NCI-H2081 (cell line): ENCODE measurements at regions not wholly inside any gene's neighbourhood (a gene's known extent, or its start where the extent isn't known, plus 50 kb on each side); places are given as distances from the start of the nearest gene placed in this dataset.

Experiments used
- DNase-seq, 2 experiments: peaks; one replicate each; lab custom pipeline; 2025; lab: John Stamatoyannopoulos, UW

- DNase-seq = no peak
These were observed 169.3 kb upstream of the LRRN1 start for GRCh38 chr3:3629911-3630310.

GRCh38 chr3:3628676-3629328 is 170.4 kb upstream of the LRRN1 start:
- DNase-seq = no peak

- DNase-seq = no peak
These were observed 172.1 kb upstream of the LRRN1 start for GRCh38 chr3:3627114-3627513.

GRCh38 chr3:3625544-3626271 is 173.5 kb upstream of the LRRN1 start:
- no peak for DNase-seq

- no peak for DNase-seq
These were observed 179.4 kb upstream of the LRRN1 start for GRCh38 chr3:3619815-3620214.

GRCh38 chr3:3618623-3619022 is 180.6 kb upstream of the LRRN1 start:
- DNase-seq = no peak

- no peak for DNase-seq
These were observed 183.7 kb upstream of the LRRN1 start for GRCh38 chr3:3615533-3615932.

DNA sequence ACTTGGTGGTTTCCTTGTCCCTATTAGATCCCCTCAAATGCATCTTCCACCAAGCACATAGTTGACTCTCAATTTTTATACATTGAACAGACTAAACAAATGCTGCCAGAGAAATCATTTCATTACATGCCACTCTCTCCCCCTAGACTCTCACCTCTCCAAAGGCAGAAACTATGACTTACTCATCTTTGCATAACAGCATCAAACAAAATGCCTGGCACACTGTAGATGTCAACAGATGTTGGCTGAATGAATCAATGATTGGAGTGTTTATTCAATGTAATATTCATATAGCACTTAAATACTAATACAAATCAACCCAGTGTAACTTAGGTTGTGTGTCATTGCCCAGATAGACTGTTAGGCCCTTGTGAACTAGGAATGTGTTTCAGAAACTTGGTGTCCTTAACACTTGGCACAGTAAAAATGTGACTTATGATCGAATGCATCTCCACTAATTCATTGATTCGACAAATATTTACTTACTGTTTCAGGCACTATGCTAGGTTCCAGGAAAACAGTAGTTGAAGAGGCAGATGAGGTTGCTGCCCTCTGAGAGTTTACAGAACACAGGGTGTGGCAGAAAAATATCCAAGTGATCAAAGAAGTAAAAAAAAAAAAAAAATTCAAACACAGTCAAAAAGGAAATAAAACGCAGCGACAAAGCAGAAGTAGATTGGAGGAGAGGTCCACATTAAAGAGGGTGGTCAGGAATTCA is 188.5 kb upstream of the LRRN1 start:
- no peak for DNase-seq

GRCh38 chr3:3606321-3606720 is 192.9 kb upstream of the LRRN1 start:
- DNase-seq = no peak

GRCh38 chr3:3605226-3605625 is 194.0 kb upstream of the LRRN1 start:
- DNase-seq = no peak

GRCh38 chr3:3603351-3603750 is 195.9 kb upstream of the LRRN1 start:
- no peak for DNase-seq

- no peak for DNase-seq
These were observed 198.4 kb upstream of the LRRN1 start for GRCh38 chr3:3600665-3601340.

- DNase-seq = no peak
These were observed 200.2 kb upstream of the LRRN1 start for GRCh38 chr3:3599016-3599415.

GRCh38 chr3:3594986-3595385 is 204.2 kb upstream of the LRRN1 start:
- no peak for DNase-seq

GRCh38 chr3:3589715-3590130 is 209.5 kb upstream of the LRRN1 start:
- DNase-seq = no peak

GRCh38 chr3:3587647-3587972 is 211.6 kb upstream of the LRRN1 start:
- DNase-seq = no peak

- DNase-seq = no peak
These were observed 212.2 kb upstream of the LRRN1 start for GRCh38 chr3:3586843-3587646.

DNA sequence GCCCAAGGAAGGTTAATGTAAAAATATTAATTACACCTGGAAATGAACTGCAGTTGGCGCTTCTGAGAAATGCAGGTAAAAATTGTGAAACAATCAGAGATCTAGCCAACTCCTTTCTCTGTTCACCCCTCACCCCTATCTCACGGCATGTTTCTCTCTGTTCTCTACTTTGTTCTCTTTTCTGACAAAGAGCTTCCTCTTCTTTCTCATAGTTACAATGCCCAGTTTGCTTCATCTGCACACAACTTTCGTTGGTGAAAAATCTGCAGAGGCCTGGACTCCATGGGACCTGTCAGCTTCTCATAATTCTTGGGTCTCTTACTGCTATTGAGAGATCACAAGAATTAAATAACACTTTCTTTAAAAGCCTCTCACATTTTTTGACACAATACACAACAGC is 212.9 kb upstream of the LRRN1 start:
- DNase-seq = no peak

DNA sequence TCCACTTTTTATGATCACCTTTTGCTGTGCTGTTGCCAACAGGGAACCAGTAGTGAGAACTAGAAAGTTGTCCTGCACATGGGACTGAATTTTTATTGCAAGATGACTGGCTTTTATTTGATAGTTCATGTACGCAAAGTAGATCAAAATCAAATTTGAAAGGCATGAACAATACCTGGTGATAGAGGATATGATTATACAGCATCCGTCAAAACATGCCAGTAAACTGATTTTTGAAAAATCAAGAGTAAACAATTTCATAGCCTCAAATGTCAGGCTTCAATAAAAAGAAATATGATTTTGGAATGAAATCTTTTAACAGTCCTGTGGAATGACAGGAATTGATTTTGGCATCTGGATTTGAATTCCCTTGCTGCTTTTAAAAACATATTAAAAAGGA is 219.6 kb upstream of the LRRN1 start:
- DNase-seq = no peak

DNA sequence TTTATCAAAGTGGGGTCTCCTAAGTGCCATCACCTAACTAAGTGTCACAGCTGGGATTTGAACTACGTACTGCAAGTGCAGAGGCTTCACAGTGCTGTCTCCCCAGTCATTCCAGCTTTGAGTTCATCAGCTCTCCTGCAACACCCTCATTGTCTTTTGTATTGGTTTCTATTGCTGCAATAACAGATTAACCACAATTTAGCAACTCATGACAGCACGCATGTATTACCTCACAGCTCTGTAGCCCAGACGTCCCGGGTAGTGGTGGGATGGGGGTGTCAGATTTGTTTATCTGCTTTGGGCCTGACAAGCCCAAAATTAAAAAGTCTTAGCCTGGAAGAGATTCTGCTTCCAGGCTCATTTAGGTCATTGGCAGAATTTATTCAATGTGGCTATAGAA is 220.5 kb upstream of the LRRN1 start:
- DNase-seq = no peak

DNA sequence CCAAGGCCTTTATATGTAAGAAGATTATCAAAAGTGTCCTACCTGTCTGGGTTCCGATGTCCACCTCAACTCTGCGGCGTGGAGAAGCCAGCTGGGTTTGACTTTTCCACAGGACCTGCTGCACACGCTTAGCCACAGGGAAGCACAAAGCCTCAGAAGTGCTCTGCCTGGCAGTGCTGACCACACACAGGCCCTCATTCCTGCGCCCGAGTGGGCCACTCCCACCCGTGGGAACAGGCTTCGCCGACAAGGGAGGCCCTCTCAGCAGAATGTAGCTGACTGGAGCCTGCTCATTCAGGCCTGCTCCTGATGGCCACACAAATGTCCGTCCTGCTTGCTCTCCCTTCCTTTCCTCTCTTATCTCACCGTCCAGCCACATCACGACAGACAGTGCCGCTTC is 221.4 kb upstream of the LRRN1 start:
- DNase-seq = no peak

DNA sequence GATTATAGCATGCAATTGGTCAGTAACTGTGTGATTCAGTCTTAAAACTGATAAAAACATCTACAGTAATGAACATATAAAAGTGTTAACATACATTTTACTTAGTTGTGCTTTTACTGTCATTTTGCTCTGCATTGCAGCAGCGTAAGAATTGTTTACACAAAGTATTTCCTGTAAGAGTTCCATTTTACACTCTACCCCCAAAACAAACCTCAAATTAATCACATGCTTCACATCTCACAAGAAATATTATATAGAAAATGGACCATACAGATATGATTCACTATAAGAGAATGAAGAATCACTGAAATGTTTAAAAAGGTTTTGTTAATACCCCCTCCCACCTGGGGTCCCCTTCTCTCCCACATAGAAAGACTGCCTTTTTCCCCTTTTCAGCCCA is 225.9 kb upstream of the LRRN1 start:
- no peak for DNase-seq
